ENCODE measurements at regions not wholly inside any gene's neighbourhood (a gene's known extent, or its start where the extent isn't known, plus 50 kb on each side); places are given as distances from the start of the nearest gene placed in this dataset.

DNA sequence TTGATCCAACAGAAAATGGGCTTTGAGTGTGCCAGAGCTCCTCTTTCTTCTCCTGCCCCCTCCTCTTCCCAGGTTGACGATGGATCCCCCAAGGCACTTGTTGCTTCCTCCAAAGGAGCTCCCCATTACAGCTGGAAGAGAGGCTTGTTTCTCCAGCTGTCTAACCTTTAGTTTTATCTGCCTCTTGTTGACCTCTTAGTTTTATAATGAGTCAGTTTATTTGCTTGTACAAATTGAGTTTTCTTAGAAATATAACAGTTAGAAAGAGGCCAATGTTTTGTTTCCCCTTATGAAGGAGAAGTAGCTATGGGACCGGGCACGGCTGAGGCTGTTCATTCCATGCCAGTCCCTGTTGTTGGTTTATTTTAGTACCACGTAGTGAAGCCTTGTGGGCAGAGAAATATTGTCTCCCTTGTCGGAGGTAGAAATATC, 158.2 kb downstream of the SPRY1 start:
- H3K27me3 ChIP-seq (ENCODE audit: insufficient read depth, low read length): no peaks in the 10 kb centered on the region
- no peak overlapping the region for H3K27ac ChIP-seq (ENCODE audit: low read depth, low read length)
- intact Hi-C loops (cut with micrococcal nuclease): no loop called here
- DNase-seq: no peak
- ChIA-PET CTCF (ENCODE audit: partially characterized antibody) (interaction anchor here (4.0 kb wide), 1 partner anchor 9 kb away, joined by 17 read pairs; no protein-coding TSS in a partner anchor), POLR2A (ENCODE audit: partially characterized antibody) (no interaction called here)
- no peaks in the 10 kb centered on the region for H3K4me1 Mint-ChIP-seq
- no peaks in the 10 kb centered on the region for H3K4me1 ChIP-seq (ENCODE audit: insufficient read depth, low read length)
- H3K4me3 ChIP-seq (ENCODE audit: low read length in 2 of 2): no peak overlapping the region
- no peak overlapping the region for H3K27ac Mint-ChIP-seq
- no peaks in the 10 kb centered on the region for H3K9me3 ChIP-seq (ENCODE audit: control insufficient read depth in 1 of 2, low read length in 2 of 2)
- H3K36me3 Mint-ChIP-seq: no peaks in the 10 kb centered on the region
- peaks cover 0 to under 1% of the 10 kb centered on the region in 2 donors for H3K27me3 Mint-ChIP-seq
- H3K4me3 Mint-ChIP-seq: no peak overlapping the region
- no peaks in the 10 kb centered on the region for H3K36me3 ChIP-seq (ENCODE audit: insufficient read depth, low read length)
- peaks cover 0 to 6% (median under 1%) of the 10 kb centered on the region in 8 donors for H3K9me3 Mint-ChIP-seq

DNA sequence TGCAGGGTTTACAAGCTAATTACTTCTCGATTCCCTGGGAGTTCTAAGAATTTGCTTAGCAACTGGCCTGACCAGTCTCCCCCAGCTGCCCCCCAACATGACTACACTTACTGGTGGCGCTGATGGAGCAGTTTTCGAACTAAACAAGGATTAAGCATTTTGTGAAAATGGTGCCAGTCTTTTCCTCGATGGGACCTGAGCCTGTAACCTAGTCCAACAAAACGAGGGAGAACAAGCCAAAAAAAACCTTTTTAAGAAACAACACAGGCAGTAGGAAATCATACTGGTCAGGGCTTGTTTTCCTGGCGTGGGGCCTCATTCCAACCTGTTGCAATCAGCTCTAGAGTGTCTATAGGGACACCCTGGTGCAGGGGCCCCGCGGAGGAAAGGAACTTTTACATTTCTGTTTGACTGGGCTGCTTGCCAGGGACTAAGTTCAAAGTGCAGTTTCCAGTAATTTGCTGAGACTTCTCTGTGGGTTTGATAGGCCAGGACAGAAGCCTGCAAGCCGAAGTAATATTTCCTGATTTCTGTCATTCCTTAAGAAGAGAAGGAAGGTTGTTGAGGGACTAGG, 158.7 kb downstream of the SPRY1 start:
- no peak overlapping the region for H3K27ac ChIP-seq (ENCODE audit: low read depth, low read length)
- no peak overlapping the region for H3K4me3 Mint-ChIP-seq
- H3K9me3 Mint-ChIP-seq: peaks cover 0 to 5% (median 0%) of the 10 kb centered on the region in 8 donors
- intact Hi-C loops (cut with micrococcal nuclease): no loop called here
- ChIA-PET POLR2A (ENCODE audit: partially characterized antibody) (no interaction called here), CTCF (ENCODE audit: partially characterized antibody) (interaction anchor here (4.0 kb wide), 1 partner anchor 9 kb away, joined by 17 read pairs; no protein-coding TSS in a partner anchor)
- no peaks in the 10 kb centered on the region for H3K4me1 Mint-ChIP-seq
- H3K4me1 ChIP-seq (ENCODE audit: insufficient read depth, low read length): no peaks in the 10 kb centered on the region
- no peak overlapping the region for H3K4me3 ChIP-seq (ENCODE audit: low read length in 2 of 2)
- no peaks in the 10 kb centered on the region for H3K27me3 ChIP-seq (ENCODE audit: insufficient read depth, low read length)
- no peak overlapping the region for H3K27ac Mint-ChIP-seq
- H3K36me3 ChIP-seq (ENCODE audit: insufficient read depth, low read length): no peaks in the 10 kb centered on the region
- no peaks in the 10 kb centered on the region for H3K9me3 ChIP-seq (ENCODE audit: control insufficient read depth in 1 of 2, low read length in 2 of 2)
- DNase-seq: no peak
- no peaks in the 10 kb centered on the region for H3K36me3 Mint-ChIP-seq
- peaks cover 0 to 1% of the 10 kb centered on the region in 2 donors for H3K27me3 Mint-ChIP-seq

DNA sequence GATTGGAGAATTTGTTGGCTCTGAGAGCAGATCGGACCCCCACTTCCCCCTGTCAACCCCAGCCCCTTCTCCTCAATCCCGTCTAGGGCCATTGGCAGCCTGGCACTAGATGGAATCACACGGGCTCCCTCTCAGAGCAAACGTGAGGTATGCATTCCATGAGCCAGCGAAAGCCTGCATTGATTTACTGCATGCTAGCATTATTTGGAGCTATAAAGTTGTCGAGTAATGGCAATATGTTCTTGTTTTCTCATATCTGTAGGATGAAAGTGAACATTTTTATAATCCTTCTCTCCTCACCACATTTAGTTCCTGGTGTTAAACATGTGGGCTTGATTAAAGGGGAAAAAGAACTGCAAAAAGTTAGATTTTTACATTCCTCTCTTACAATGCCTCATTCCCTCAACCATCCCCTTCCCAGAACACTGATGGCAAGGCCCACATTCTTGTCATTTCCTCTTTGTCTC, 159.2 kb downstream of the SPRY1 start:
- H3K9me3 ChIP-seq (ENCODE audit: control insufficient read depth in 1 of 2, low read length in 2 of 2): no peaks in the 10 kb centered on the region
- ChIA-PET POLR2A (ENCODE audit: partially characterized antibody) (no interaction called here), CTCF (ENCODE audit: partially characterized antibody) (no interaction called here)
- no peaks in the 10 kb centered on the region for H3K27me3 ChIP-seq (ENCODE audit: insufficient read depth, low read length)
- no peaks in the 10 kb centered on the region for H3K36me3 Mint-ChIP-seq
- no peak overlapping the region for H3K4me3 ChIP-seq (ENCODE audit: low read length in 2 of 2)
- no peaks in the 10 kb centered on the region for H3K36me3 ChIP-seq (ENCODE audit: insufficient read depth, low read length)
- intact Hi-C loops (cut with micrococcal nuclease): no loop called here
- H3K27me3 Mint-ChIP-seq: peaks cover 0 to 1% of the 10 kb centered on the region in 2 donors
- H3K4me1 ChIP-seq (ENCODE audit: insufficient read depth, low read length): no peaks in the 10 kb centered on the region
- no peak overlapping the region for H3K27ac ChIP-seq (ENCODE audit: low read depth, low read length)
- no peak overlapping the region for H3K4me3 Mint-ChIP-seq
- peaks cover 0 to 2% (median 0%) of the 10 kb centered on the region in 8 donors for H3K9me3 Mint-ChIP-seq
- no peak overlapping the region for H3K27ac Mint-ChIP-seq
- DNase-seq: no peak
- H3K4me1 Mint-ChIP-seq: no peaks in the 10 kb centered on the region

DNA sequence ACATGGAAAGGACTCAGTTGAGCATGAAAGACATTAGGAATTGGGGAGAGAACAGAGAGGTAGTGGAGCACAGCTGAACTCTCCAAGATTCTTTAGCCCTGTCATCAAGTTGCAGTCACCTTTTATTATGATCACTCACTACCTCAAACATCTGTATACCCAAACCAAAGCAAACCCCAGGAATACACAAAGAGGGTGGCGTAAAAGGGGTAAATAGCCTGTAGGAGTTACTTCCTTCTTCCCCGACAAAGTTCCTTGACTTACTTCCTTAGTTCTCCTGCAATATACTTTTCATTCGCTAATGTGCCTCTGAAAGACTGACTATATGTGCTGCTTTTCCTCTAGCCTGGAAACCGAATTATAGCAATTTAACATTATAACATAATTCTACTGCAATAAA, 159.9 kb downstream of the SPRY1 start:
- H3K4me1 Mint-ChIP-seq: no peaks in the 10 kb centered on the region
- no peak overlapping the region for H3K4me3 Mint-ChIP-seq
- no peaks in the 10 kb centered on the region for H3K36me3 Mint-ChIP-seq
- ChIA-PET POLR2A (ENCODE audit: partially characterized antibody) (no interaction called here), CTCF (ENCODE audit: partially characterized antibody) (interaction anchor here (0.7 kb wide), 1 partner anchor 1144 kb away, joined by 3 read pairs; no protein-coding TSS in a partner anchor)
- Histone ChIP-seq H3K4me3 (ENCODE audit: low read length in 2 of 2) (no peak overlapping the region), H3K27me3 (ENCODE audit: insufficient read depth, low read length) (no peaks in the 10 kb centered on the region), H3K27ac (ENCODE audit: low read depth, low read length) (no peak overlapping the region), H3K4me1 (ENCODE audit: insufficient read depth, low read length) (no peaks in the 10 kb centered on the region), H3K36me3 (ENCODE audit: insufficient read depth, low read length) (no peaks in the 10 kb centered on the region), H3K9me3 (ENCODE audit: control insufficient read depth in 1 of 2, low read length in 2 of 2) (no peaks in the 10 kb centered on the region)
- peaks cover 0 to 1% of the 10 kb centered on the region in 2 donors for H3K27me3 Mint-ChIP-seq
- DNase-seq: no peak
- peaks cover 0 to 2% (median 0%) of the 10 kb centered on the region in 8 donors for H3K9me3 Mint-ChIP-seq
- no peak overlapping the region for H3K27ac Mint-ChIP-seq
- intact Hi-C loops (cut with micrococcal nuclease): no loop called here

DNA sequence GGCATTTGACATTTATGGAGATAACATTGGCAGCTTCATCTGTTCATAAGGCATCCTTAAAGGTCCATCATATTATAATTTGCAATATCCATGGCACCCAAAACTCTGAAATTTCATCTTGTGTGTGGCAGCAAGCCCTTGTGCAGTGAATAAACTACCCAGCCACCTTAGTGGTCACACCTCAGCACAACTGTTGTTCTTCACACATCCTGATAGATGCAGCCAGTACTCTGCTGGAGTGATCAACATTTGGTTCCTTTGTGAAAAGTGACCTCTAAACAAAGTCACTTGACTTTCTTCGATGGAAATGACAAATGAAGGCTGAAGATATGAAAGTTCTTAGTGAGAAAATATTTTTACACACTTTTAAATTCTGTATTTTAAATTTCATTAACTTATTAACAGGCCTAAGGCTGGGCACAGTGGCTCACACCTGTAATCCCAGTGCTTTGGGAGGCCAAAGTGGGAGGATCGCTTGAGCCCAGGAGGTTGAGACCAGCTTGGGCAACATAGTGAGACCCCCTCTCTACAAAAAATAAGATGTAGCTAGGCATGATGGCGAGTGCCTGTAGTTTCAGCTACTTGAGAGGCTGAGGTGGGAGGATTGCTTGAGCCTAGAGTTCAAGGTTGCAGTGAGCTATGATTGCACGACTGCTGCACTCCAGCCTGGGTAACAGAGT, 161.4 kb downstream of the SPRY1 start:
- POLR2A ChIA-PET (ENCODE audit: partially characterized antibody): no interaction called here

DNA sequence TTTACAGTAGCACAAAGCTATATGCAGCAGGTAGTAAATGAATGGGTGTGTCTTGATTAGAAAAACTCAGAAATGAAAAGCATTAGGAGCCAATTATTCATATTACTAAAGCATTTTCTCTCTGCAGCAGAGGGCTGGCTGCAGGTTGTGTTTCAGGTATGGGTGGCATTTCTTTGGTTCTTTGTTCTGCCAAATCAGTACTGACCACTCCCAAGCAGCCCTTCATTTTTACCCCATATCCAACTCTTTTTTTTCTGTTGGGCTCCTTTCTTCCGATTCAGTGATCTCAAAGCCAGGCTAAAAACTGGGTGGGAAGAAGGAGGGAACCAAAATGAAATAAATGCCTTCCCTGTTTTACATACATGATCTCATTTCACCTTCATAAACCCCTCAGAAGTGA, 162.3 kb downstream of the SPRY1 start:
- DNase-seq: no peak
- Histone ChIP-seq H3K27me3 (ENCODE audit: insufficient read depth, low read length) (no peaks in the 10 kb centered on the region), H3K27ac (ENCODE audit: low read depth, low read length) (no peak overlapping the region), H3K4me3 (ENCODE audit: low read length in 2 of 2) (no peak overlapping the region), H3K36me3 (ENCODE audit: insufficient read depth, low read length) (no peaks in the 10 kb centered on the region), H3K9me3 (ENCODE audit: control insufficient read depth in 1 of 2, low read length in 2 of 2) (no peaks in the 10 kb centered on the region), H3K4me1 (ENCODE audit: insufficient read depth, low read length) (no peaks in the 10 kb centered on the region)
- H3K4me3 Mint-ChIP-seq: no peak overlapping the region
- POLR2A ChIA-PET (ENCODE audit: partially characterized antibody): no interaction called here
- no peaks in the 10 kb centered on the region for H3K36me3 Mint-ChIP-seq
- no peak overlapping the region for H3K27ac Mint-ChIP-seq
- H3K9me3 Mint-ChIP-seq: no peaks in the 10 kb centered on the region
- CTCF ChIA-PET (ENCODE audit: partially characterized antibody): no interaction called here
- H3K27me3 Mint-ChIP-seq: peaks cover 0 to 4% of the 10 kb centered on the region in 2 donors
- intact Hi-C loops (cut with micrococcal nuclease): no loop called here
- no peaks in the 10 kb centered on the region for H3K4me1 Mint-ChIP-seq

More for the DNA sequence above, 161.4 kb downstream of the SPRY1 start:
- Histone ChIP-seq H3K4me1 (ENCODE audit: insufficient read depth, low read length) (no peaks in the 10 kb centered on the region), H3K27ac (ENCODE audit: low read depth, low read length) (no peak overlapping the region), H3K36me3 (ENCODE audit: insufficient read depth, low read length) (no peaks in the 10 kb centered on the region), H3K4me3 (ENCODE audit: low read length in 2 of 2) (no peak overlapping the region), H3K9me3 (ENCODE audit: control insufficient read depth in 1 of 2, low read length in 2 of 2) (no peaks in the 10 kb centered on the region), H3K27me3 (ENCODE audit: insufficient read depth, low read length) (no peaks in the 10 kb centered on the region)
- intact Hi-C loops (cut with micrococcal nuclease): no loop called here
- Mint-ChIP-seq H3K4me3 (no peak overlapping the region), H3K27me3 (peaks cover 0 to 3% of the 10 kb centered on the region in 2 donors), H3K9me3 (no peaks in the 10 kb centered on the region), H3K27ac (no peak overlapping the region), H3K36me3 (no peaks in the 10 kb centered on the region), H3K4me1 (no peaks in the 10 kb centered on the region)
- DNase-seq: no peak
- CTCF ChIA-PET (ENCODE audit: partially characterized antibody): no interaction called here

DNA sequence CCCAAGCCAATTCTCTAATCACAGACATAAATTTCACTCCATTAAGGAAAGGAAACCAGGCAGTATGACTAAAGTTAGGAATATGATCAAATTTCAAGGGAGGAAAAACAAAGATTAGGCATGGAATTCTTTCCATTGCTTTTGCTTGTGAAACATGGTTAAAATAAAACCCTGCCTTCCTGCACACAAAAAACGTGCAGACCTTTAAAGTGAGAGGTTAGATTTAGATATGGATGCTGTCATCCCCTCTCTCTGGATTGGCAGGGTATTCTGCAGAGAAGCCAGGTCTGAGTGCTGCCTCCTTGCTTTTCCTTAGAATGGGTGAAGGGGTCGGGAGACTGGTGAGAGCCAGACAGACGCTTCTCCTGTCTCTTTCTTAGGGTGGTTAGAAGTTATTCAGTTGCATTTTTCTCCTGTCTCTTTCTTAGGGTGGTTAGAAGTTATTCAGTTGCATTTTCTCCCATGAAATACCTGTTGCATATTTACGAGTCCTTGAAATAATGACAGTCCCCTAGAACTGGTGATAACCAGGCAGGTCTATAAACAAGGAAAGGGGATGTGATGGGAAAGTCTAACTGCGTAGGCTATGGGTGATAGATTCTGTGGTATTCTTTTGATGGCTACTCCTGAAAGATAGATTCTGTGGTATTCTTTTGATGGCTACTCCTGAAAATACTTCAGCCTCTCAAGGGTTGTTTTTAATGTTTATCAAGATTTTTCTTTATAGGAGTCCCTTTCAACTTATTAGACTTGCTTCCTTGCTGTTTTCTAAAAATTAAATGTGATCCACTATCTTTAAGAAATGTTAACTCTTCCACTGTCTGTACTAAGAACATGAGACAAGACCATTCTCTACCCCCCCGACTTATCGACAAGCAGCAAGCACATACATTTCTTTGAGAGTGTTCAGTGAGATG, 163.6 kb downstream of the SPRY1 start:
- ChIA-PET POLR2A (ENCODE audit: partially characterized antibody) (no interaction called here), CTCF (ENCODE audit: partially characterized antibody) (no interaction called here)
- H3K36me3 ChIP-seq (ENCODE audit: insufficient read depth, low read length): no peaks in the 10 kb centered on the region
- H3K9me3 ChIP-seq (ENCODE audit: control insufficient read depth in 1 of 2, low read length in 2 of 2): no peaks in the 10 kb centered on the region
- H3K27me3 ChIP-seq (ENCODE audit: insufficient read depth, low read length): no peaks in the 10 kb centered on the region
- Mint-ChIP-seq H3K4me1 (peaks cover 0 to 4% (median 1%) of the 10 kb centered on the region in 4 donors), H3K4me3 (no peak overlapping the region), H3K27ac (no peak overlapping the region), H3K36me3 (no peaks in the 10 kb centered on the region), H3K27me3 (peaks cover 0 to 4% of the 10 kb centered on the region in 2 donors), H3K9me3 (peaks cover 0 to 2% (median 0%) of the 10 kb centered on the region in 8 donors)
- DNase-seq: no peak
- no peak overlapping the region for H3K27ac ChIP-seq (ENCODE audit: low read depth, low read length)
- H3K4me1 ChIP-seq (ENCODE audit: insufficient read depth, low read length): no peaks in the 10 kb centered on the region
- intact Hi-C loops (cut with micrococcal nuclease): loop anchor here (5.0 kb wide), 2 partner anchors 57 to 702 kb away; no protein-coding TSS in a partner anchor
- no peak overlapping the region for H3K4me3 ChIP-seq (ENCODE audit: low read length in 2 of 2)
